ENCODE measurements at regions not wholly inside any gene's neighbourhood (a gene's known extent, or its start where the extent isn't known, plus 50 kb on each side); places are given as distances from the start of the nearest gene placed in this dataset.

DNA sequence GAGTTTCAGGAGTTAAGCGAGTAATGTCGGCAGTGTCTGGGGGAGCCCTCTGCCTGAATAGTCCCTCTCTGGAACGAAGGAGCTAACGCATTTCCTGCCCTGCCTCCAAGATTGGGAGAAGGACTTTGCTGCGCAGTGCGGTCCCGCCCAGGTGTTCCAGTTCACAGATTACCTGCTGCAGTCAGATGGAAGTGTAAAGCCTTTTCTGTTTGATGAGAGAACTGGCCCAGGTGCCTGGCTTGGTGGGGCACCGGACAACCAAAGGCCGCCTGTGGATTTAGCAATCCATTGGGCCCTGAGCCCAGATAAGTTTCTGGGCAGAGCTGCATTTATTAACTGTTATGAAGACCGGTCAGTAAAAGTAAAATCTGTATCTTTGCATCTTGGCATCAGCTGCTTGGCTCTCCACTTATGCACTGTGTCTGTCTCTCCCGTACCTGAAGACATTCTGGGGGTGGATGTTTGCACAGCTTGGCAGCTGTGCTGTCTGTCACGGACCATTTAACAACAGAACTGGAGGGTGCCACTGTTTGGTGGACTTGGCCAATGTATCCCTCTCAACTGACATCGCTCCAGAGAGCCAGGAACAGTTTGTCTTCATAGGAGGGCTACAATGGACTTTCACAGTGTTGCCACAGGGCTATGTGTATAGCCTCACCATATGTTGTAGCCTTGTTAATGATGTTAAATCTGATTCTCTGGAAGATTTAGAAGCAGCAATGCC, 654.7 kb upstream of the ZWINT start:
- no peak overlapping the region for H2AFZ ChIP-seq (ENCODE audit: low read length)
- H3K4me1 ChIP-seq (ENCODE audit: insufficient read depth, low read length, poor library complexity, severe bottlenecking) = no peaks in the 10 kb centered on the region
- no peaks in the 10 kb centered on the region for H3K79me2 ChIP-seq (ENCODE audit: insufficient read depth, low read length)
- no peaks in the 10 kb centered on the region for H3K36me3 ChIP-seq (ENCODE audit: insufficient read depth, low read length)
- H3K9ac ChIP-seq (ENCODE audit: low read depth, low read length, poor library complexity, severe bottlenecking) = no peak overlapping the region
- 0 out of 2 replicates have a peak, but pooled peaks cover 4% of the 10 kb centered on the region for H3K9me3 ChIP-seq (ENCODE audit: insufficient read depth, low read depth, low read length)
- H3K9me2 ChIP-seq (replicated peaks; ENCODE audit: low read depth, low read length) = no peaks in the 10 kb centered on the region
- TF ChIP-seq EZH2phosphoT487 (IDR thresholded peaks at IDR 0.05; ENCODE audit: borderline replicate concordance) = no peak
- TF ChIP-seq, protein P1, sequence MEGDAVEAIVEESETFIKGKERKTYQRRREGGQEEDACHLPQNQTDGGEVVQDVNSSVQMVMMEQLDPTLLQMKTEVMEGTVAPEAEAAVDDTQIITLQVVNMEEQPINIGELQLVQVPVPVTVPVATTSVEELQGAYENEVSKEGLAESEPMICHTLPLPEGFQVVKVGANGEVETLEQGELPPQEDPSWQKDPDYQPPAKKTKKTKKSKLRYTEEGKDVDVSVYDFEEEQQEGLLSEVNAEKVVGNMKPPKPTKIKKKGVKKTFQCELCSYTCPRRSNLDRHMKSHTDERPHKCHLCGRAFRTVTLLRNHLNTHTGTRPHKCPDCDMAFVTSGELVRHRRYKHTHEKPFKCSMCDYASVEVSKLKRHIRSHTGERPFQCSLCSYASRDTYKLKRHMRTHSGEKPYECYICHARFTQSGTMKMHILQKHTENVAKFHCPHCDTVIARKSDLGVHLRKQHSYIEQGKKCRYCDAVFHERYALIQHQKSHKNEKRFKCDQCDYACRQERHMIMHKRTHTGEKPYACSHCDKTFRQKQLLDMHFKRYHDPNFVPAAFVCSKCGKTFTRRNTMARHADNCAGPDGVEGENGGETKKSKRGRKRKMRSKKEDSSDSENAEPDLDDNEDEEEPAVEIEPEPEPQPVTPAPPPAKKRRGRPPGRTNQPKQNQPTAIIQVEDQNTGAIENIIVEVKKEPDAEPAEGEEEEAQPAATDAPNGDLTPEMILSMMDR (conservative IDR thresholded peaks at IDR 0.05; ENCODE audit: low read length) = no peak
- no peaks in the 10 kb centered on the region for H3K27me3 ChIP-seq (ENCODE audit: insufficient read depth, low read length, poor library complexity, severe bottlenecking)
- no peaks in the 10 kb centered on the region for H3F3A ChIP-seq (ENCODE audit: low read depth)
- no peak overlapping the region for H3K4me3 ChIP-seq (ENCODE audit: low read length, poor library complexity, severe bottlenecking)
- no peak overlapping the region for H3K4me2 ChIP-seq (ENCODE audit: low read depth, low read length, poor library complexity, severe bottlenecking)
- no peaks in the 10 kb centered on the region for H4K20me1 ChIP-seq (ENCODE audit: insufficient read depth, low read length, poor library complexity, severe bottlenecking)

DNA sequence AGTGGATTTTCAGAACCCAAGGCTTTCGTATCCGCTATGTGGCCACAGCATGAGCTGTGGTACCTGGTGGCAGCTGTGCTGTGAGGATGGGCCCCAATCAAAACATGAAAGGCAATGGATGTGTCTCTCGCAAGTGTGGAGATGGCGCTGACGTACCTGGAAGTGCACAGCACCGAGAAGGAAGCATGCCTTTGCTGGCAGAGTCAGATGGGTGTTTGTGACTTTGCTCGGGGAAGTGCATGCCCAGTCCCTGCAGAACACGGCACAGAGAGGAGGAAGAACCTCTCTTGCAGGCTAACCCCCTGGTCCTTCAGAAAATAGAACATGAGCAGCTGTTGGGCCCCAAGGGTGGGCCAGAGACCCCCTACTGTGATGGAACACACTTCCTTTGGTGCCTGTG, 654.1 kb upstream of the ZWINT start:
- H3K4me2 ChIP-seq (ENCODE audit: low read depth, low read length, poor library complexity, severe bottlenecking) = no peak overlapping the region
- no peaks in the 10 kb centered on the region for H3K27me3 ChIP-seq (ENCODE audit: insufficient read depth, low read length, poor library complexity, severe bottlenecking)
- H3K4me3 ChIP-seq (ENCODE audit: low read length, poor library complexity, severe bottlenecking) = no peak overlapping the region
- H3K9me3 ChIP-seq (ENCODE audit: insufficient read depth, low read depth, low read length) = 0 out of 2 replicates have a peak, but pooled peaks cover 4% of the 10 kb centered on the region
- no peaks in the 10 kb centered on the region for H3K4me1 ChIP-seq (ENCODE audit: insufficient read depth, low read length, poor library complexity, severe bottlenecking)
- H3K9me2 ChIP-seq (replicated peaks; ENCODE audit: low read depth, low read length) = no peaks in the 10 kb centered on the region
- H3K36me3 ChIP-seq (ENCODE audit: insufficient read depth, low read length) = no peaks in the 10 kb centered on the region
- H3K79me2 ChIP-seq (ENCODE audit: insufficient read depth, low read length) = no peaks in the 10 kb centered on the region
- no peaks in the 10 kb centered on the region for H4K20me1 ChIP-seq (ENCODE audit: insufficient read depth, low read length, poor library complexity, severe bottlenecking)
- no peak overlapping the region for H2AFZ ChIP-seq (ENCODE audit: low read length)
- H3K9ac ChIP-seq (ENCODE audit: low read depth, low read length, poor library complexity, severe bottlenecking) = no peak overlapping the region
- H3F3A ChIP-seq (ENCODE audit: low read depth) = no peaks in the 10 kb centered on the region
- TF ChIP-seq, protein P1 (conservative IDR thresholded peaks at IDR 0.05; ENCODE audit: low read length) = no peak
- TF ChIP-seq EZH2phosphoT487 (IDR thresholded peaks at IDR 0.05; ENCODE audit: borderline replicate concordance) = no peak

DNA sequence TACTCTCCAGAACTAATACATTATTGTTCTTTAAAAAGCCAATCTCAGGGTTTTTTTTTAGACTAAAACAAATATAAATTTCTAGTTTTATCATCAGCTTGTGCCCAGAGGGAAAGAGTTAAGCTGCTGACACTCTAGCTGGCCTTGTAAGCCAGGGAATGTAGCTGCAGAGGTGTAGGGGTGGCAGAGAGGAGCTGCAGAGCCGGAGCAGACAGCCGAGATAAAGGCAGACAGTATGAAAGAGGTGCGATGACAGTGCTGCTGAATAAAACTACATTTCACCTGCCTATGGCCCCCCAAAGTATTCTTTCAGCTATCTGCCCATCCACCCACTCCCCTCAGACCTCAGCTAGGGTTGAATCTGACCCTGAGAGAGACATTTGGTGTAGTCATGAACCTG, 653.7 kb upstream of the ZWINT start:
- H3K9ac ChIP-seq (ENCODE audit: low read depth, low read length, poor library complexity, severe bottlenecking) = no peak overlapping the region

More for the DNA sequence above, 653.7 kb upstream of the ZWINT start:
- Histone ChIP-seq H3K79me2 (ENCODE audit: insufficient read depth, low read length) (no peaks in the 10 kb centered on the region), H3K9me2 (replicated peaks; ENCODE audit: low read depth, low read length) (no peaks in the 10 kb centered on the region), H2AFZ (ENCODE audit: low read length) (no peak overlapping the region), H3K4me2 (ENCODE audit: low read depth, low read length, poor library complexity, severe bottlenecking) (no peak overlapping the region), H3K27me3 (ENCODE audit: insufficient read depth, low read length, poor library complexity, severe bottlenecking) (no peaks in the 10 kb centered on the region), H3K4me1 (ENCODE audit: insufficient read depth, low read length, poor library complexity, severe bottlenecking) (no peaks in the 10 kb centered on the region), H3F3A (ENCODE audit: low read depth) (no peaks in the 10 kb centered on the region), H3K9me3 (ENCODE audit: insufficient read depth, low read depth, low read length) (0 out of 2 replicates have a peak, but pooled peaks cover 4% of the 10 kb centered on the region), H3K36me3 (ENCODE audit: insufficient read depth, low read length) (no peaks in the 10 kb centered on the region), H4K20me1 (ENCODE audit: insufficient read depth, low read length, poor library complexity, severe bottlenecking) (no peaks in the 10 kb centered on the region), H3K4me3 (ENCODE audit: low read length, poor library complexity, severe bottlenecking) (no peak overlapping the region)
- TF ChIP-seq, protein P1 (conservative IDR thresholded peaks at IDR 0.05; ENCODE audit: low read length) = no peak
- no peak for TF ChIP-seq EZH2phosphoT487 (IDR thresholded peaks at IDR 0.05; ENCODE audit: borderline replicate concordance)
